GM19463 (cell line): ENCODE measurements at regions not wholly inside any gene's neighbourhood (a gene's known extent, or its start where the extent isn't known, plus 50 kb on each side); places are given as distances from the start of the nearest gene placed in this dataset.

Experiments
- ATAC-seq: cut with Tn5 transposase; IDR thresholded peaks from one replicate; pipeline ENCODE4 v1.9.1; 2021; ENCODE audit warnings: mild to moderate bottlenecking, moderate library complexity; ENCODE audit not compliant: unreplicated experiment

DNA sequence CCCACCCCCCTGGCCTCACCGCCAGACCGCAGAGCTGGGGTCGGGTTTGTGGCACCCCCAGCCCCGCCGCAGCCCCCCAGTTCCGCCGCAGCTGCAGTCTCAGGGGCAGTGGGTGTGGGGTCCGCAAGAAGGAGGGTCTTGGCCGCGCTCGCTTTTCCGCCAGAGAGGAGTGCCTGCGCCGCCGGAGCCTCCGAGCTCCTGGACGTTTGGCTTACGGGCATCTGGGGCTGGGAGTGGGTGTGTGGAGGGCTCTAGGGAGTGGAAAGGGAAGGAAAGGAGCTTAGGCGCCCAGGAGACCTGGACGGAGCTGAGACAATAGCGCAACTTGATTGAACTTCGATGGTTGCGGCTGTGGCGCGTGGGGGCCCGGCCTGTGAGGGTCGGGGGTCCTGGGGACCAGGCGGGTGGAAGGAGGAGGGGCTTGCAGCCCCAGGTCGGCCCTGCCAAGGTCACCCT lies 88.8 kb upstream of the IPO9 start:
- no peak for ATAC-seq

DNA sequence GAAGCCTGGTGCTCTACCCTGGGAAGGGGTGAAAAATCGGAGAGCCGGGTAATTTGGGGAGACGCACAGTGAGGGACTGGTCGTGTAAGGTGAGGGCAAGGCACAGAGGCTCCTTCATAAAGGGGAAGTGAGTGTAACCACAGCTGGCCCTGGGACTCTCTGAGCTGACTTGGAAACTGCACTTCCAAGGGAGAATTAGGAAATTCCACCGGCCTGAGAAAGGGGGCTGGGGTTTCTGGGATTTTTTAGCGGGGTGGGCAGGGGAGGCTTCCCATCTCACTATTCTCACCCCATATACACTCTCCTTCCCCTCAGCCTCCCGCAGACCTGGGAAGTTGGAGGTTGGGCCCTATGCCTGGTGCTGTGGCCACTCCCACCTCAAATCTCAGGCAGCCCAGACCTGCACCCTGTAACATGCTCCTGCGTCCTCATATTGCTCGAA lies 88.3 kb upstream of the IPO9 start:
- no peak for ATAC-seq

DNA sequence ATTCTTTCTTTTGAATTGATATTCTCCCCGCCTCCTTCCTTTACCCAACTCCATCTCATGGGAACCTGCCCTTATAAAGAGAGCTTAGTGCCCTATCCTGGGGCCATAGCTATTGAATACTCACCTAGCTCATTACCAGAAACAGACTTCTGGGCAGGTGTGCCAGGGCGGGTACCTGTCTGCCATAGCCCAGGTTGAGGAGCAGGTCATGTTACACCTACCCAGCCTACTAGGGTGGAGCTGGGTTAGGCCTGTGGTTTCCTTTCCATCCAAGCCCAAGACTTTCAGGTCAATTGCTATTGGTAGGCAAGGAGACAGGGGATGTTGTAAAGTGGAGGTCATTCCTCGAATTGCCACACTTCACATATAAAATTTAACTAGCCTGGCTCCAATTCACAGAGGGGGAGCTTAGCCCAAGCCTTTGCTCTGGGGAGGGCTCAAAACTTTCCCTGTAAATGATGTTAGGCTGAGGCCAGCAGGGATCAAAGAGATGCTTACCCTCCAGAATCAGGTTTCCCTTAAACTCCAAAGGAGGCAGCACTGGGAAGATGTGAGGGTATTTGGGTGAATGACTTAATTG lies 87.1 kb upstream of the IPO9 start:
- no peak for ATAC-seq

DNA sequence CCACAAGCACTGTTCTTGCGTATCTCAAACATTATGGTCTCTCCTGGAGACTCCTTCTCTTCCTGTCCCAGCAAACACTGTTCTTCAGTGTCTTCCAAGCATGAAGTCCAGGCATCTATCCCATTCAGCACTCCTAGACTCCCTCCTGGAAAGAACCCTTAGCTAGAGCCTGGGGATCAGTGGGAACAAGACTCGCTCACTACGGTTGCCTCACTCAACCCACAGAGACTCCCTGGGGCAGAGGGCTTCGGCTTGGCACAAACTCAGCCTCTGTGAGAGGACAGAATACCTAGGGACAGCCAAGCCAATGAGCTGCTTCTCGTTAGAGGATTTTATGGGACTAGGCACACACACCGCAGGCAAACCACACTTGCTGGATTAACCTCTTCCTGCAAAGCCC lies 86.5 kb upstream of the IPO9 start:
- no peak for ATAC-seq

DNA sequence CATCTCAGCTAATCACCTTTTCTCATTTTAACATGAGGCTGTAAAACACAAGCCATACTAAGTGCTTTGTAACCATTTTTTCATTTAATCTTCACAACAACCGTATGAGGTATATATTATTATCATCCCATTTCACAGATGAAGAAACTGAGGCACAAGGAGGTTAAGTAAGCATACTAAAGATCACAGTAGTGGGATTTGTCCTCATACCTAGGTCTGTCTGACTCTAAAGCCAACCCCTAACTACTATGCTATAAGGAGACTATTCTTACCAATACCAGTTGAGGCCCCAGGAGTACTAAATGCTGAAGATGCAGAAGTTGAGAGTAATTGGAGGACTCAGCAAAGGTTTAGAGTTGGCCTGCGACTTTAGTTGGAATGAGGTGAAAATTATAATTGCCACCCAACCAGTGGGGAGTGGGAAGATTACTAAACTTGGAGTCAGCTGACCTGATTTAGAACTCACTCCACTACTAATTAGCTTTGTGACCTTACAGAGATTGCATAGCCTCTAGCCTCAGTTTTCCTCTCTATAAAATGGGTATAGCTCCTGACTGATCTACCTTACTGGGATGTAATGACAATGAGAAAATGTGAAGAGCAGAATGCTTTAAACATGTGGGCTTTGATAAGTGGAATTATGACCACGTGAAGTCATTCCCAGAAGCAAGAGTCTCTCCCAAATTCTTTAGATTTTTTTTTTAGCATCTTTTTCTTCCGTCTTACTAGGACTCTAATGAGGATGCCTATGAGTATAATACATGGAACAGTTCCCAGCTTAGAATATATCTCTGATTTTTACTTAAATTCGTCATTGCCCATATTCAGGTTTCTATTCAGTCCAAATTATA lies 85.8 kb upstream of the IPO9 start:
- no peak for ATAC-seq

DNA sequence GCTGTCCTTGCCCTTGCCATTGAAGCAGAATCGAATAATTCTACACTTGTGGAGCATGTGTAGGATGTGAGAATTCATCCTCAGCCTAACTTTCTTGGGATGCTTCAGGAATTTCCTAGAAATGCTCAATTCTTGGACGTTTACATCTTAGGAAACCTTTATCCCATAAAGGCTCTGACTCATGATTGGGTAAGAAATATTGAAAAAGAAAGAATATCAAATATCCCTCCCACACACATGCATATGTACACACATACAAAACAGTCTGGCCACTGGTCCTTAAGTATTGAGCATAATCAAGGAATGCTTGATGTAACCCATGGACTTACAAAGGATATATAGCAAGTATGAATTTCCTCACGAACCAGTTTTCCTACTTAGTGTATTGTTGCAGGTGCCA lies 83.9 kb upstream of the IPO9 start:
- ATAC-seq, result no peak

DNA sequence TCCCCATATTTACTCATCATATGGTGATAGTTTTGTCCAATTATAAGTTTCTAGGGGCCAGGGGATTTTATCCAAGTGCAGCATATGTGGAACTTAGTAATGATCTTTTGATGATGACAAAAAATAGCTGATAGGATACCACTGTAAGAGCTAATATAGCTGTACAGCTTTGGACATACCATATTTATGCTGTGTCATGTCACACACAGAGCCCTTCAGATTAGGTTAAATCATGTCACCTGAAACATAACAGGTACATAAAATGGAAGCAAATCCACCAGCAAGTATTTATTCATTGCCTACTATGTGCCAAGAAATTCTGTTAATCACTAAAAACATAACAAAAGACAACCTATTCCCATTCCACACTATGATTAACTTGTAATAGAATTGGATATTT lies 82.8 kb upstream of the IPO9 start:
- ATAC-seq, result no peak

DNA sequence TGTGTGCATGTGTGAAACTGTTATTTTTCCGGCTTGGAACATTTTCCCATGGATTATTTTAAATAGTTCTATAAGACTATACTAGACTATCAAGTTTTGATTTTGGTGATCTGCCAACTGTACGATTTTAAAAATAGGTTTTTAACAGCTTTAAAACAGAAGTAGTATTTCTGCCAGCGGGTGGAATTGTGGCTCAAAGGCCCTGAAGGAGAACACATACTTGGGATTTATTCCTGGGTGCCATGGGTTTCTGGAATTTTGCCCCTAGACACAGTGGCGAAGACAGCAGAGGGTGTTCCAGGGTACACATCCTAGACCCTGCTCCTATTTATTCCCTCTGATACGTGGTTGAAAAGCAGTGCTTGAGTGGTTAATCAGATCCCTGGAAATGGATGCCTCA lies 81.7 kb upstream of the IPO9 start:
- no peak for ATAC-seq

DNA sequence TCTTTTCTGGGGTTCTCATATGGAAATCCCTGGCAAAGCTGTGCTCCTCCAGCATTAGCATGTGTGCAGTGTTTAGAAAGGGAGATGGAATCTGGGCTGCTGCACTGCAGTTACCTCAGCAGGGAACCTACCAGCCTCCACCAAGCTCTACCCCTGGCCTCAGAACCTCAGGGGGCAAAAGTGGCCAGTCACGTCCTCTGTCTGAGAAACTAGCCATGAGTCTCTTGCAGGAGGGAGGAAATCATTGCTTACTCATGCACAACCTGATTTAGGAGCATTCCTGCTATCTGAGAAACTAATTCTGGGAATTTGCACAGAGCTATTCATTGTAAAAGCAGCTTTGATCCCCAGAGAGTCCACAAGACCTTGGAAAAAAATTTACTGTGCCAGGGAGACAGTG lies 80.6 kb upstream of the IPO9 start:
- ATAC-seq, result no peak

DNA sequence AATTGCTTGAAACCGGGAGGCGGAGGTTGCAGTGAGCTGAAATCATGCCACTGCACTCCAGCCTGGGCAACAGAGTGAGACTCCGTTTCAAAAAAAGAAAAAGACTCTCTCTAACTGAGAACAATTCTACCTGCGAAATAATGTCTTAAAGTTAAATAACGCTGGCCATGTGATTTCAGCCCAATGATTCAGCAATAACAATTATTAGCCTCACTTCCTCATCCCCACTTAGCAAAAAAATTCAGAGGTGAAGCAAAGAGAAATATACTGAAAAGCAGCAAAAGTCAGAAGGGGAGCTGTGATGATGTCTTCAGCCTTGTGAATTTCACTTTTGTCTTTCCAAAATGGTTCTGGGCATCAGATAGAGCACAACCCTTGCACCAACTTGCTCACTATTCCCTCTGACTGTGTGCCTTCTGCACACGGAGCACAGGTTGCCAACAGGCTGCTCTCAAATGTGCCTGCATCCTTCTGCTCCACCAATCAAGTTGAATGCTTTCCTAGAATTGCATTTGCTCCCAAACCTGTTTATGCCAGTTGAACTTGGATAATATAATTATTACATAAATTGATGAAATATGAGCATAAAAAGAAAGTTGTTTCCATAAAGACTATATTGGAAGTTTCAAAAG lies 79.8 kb upstream of the IPO9 start:
- ATAC-seq, result no peak

DNA sequence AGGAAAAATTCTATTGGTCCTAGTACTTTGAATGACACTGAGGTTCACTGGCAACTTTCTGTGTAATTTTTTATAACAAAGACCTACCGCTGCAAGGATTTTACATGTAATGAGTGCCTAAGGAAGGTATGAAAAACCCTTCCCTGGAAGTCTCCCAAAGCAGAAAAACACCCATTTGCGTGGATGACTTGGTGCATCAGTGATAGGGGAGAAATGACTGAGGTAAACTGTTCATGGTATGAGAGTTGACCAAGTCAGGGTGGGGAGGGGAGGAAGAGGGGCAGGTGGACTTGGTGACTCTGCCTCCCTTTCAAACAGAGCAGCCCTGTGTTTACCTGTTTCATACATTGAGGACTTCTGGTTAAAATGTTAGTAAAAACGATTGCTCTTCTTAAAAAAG lies 78.8 kb upstream of the IPO9 start:
- ATAC-seq, result no peak

DNA sequence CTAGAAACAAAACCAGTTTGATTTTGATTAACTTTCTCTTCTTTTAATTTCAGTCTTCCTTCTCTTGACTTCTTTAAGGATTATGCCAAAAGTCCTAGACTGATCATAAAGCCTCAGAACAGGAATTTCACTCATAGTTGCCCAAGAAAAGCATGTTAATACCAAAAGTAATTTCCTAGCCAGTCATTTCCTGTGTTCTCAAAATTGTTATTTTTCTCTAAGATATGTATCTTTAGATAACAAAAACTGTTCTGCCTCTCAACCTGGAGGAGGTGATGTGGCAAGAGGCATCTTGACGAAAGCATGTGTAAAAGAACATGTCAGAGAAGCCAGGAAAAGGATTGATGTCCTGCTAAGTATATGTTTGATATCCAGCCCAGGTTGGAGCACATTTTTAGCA lies 78.0 kb upstream of the IPO9 start:
- no peak for ATAC-seq

DNA sequence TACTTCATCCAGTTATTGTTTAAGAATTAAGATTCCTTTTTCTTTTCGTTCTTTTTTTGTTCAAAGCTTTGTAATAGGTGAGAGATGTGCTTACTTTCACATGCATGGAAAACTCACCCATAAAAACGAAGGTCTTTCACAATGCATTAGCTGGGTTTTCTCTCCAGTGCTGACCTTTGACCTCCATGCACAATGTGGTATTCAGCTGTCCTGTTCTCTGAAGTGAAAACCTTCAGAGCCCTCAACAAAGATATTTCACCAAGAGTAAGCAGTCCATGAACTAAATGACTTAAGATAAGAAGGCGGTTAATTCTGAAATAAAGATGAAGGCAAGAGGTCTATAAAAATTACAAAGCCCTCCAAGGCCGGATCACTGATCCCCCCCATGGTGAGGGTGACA lies 77.1 kb upstream of the IPO9 start:
- no peak for ATAC-seq

DNA sequence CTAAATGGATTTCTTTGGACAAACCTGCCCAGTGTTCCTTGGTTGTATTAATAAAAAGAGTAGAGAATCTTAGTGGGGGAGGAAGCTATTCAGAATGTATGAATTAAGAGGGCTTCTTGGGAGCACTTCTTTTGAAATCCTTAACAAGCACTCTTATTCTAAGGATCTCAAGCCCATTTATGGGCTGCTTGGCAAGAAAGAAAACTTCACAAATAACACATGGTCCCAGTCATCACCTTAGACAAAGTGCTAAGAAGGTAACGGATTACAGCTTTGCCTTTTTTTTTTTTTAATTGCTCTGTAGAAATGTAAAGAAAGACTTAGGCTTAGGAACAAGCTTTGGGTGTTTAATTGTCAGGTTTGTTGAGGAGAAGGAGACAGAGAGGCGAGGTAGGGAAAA lies 76.6 kb upstream of the IPO9 start:
- ATAC-seq, result no peak

DNA sequence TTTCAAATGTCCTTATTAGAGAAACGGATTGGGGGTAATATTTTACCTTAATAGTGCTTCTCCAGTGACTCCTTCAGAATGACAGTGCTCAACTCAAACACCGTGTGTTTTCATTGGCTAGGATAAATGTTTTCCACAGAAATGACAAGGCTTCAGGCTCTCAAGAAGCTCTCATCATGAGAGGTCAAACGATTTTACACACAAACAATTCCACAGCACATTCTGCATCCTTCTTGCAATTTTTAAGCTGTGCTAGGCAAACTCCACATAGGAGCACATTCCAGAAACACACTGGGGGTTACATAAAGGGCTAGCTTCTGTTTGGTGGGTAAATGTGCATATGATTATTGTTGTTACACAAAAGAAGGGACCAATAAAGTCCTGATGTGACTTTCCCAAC lies 75.5 kb upstream of the IPO9 start:
- ATAC-seq, result no peak

DNA sequence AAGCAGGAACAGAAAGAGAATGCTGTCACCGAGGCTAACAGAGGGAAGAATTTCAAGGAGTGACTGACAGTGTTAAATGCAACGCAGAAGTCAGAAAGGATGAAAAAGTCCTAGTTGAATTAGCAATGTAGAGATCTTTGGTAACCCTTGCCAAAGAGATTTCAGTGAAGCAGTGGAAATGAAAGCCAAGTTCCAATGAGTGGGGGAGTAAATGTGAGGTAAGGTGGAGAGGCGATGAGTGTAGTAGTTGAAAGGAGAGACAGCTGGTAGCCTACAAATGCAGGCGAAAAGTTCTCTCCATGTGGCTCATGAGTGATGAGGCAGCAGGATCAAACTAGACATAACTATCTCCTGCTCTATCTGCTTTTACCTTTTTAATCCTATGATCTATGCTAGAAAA lies 74.6 kb upstream of the IPO9 start:
- no peak for ATAC-seq

DNA sequence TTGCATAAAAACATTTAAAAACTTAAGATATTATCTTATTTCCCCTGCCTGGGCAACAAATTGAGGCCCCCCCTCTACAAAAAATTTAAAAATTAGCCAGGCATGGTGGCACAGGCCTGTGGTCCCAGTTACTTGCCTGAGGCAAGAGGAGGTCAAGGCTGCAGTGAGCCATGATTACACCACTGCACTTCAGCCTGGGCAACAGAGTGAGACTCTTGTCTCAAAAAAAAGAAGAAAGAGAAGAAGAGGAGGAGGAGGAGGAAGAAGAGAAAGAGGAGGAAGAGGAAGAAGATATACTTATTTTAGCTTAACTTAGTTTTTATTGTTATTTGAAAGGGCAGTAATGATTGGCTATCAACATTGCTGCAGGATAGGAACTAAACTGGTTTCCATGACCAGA lies 73.8 kb upstream of the IPO9 start:
- ATAC-seq, result no peak

DNA sequence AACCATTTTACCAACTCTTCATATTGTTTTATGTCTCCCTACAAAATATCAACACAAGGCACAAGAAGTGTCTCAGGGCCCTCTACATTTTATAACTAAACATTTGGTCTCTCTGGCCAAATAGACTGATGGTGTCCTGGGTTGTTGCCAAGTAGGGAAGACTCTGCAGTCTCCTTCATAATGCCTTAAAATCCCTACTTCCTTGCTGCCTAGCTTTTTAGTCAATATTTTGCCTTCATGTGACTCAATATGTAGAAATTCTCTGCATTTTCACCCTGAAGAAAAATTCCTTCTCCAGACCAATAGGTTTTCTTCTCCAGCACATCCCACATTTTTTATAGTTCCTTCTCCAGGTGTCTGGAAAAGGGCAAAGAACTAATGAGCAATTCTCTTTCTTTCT lies 72.6 kb upstream of the IPO9 start:
- ATAC-seq, result no peak

DNA sequence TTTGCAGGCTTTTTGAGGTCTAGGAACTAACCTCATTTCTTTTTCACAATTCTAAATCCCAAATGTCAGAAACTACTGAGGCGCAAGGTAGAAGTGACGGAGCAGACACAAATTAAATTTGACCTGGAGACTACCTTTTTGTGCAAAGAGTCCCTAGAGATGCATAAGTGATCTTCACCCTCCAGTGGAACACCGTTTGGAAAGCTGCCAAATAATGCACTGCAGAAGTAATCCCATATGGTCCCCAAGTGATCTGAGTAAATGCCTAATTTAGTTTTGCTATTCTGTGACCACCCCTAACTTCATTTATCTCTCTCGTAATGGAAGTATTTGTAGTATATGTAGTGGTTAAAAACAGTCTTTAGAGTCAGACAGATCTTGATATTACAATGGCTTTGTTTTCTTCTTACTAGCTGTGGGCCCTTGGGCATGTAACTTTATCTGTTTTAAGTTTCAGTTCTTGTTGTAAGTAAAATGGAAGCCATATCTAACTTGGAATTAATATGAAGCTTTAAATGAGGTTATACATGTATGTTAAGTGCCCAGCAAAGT lies 70.4 kb upstream of the IPO9 start:
- ATAC-seq, result no peak

DNA sequence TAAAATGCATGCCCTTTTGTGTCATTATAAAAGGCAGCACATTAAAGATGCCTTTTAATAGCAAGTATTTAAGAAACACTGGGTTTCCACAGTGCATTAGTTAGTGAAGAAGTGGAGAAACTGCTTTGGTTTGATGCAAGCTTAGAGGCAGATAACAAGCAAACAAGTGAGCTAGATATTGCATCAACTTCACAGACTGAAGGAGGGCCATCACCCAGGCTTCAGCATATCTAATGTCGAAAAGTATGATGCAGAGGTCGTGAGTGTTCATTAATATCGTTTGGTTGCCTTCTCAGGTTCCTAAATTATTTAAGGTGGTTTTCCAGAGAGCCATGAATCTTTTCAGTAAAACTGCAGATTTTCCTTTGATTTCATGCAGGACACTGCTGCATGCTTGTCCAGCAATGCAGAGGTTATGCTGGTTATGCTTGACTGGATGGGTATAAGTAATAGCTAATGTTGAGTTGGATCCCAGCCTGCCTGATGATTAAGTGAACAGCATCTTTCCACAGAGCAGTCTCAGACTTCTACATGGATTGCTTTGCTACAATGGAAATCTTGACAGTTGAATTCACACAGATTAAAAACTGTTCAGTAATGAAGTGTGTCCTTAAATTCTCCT lies 69.7 kb upstream of the IPO9 start:
- ATAC-seq, result no peak

DNA sequence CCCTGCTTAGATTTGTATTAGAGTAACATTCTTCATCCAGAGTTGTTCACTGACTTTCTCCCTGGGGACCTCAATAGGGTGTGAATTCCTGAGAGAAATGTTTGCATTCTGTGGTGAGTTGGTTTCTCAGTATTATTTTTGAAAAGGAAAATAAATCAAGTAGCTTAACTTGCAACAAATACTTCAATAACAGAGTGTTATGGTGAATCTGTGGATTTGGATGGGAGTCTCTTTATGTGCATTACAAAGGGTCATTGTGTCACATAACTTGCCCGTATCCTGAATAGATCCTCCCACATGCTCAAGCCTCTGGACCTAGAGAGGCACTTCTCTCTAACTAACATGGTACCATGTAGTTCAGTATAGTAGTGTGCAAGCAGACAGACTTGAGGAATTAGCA lies 68.4 kb upstream of the IPO9 start:
- no peak for ATAC-seq

DNA sequence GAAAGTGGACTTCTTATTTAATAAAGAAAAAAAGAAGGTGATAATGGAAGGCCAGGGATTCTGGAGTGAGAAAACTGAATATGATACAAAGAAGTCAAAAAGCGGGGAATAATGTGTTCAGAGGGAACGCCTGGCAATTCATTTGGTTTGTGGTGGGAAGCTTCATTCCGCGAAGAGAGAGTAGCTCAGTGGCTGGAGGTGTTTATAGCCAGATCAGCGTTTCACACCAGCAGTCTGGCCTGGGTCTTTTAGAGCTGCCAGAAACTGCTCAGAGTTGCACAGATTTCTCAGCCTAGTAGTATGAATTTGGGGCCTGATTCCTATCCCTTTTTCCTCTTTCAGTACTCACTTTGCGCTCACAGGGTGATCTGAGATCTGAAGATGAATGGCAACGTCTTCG lies 67.8 kb upstream of the IPO9 start:
- ATAC-seq, result no peak
